B cell (primary cell): ENCODE measurements at regions not wholly inside any gene's neighbourhood (a gene's known extent, or its start where the extent isn't known, plus 50 kb on each side); places are given as distances from the start of the nearest gene placed in this dataset.

Experiments used
- ATAC-seq: fragments of 200-7000 bp; cut with Tn5 transposase; one replicate; pipeline ENCODE4 v1.10.0; 2021; ENCODE audit warnings: low read depth, mild to moderate bottlenecking, moderate number of reproducible peaks, moderate library complexity
- CTCF ChIA-PET: fragments of 350-600 bp; sonication (Branson Sonifier 250); formaldehyde crosslinking; loops from one replicate; lab custom pipeline; 2021; ENCODE audit warnings: antibody characterized with exemption, inconsistent platforms; lab: Charles Lee
- POLR2A ChIA-PET: fragments of 350-600 bp; sonication (Branson Sonifier 250); formaldehyde crosslinking; loops from one replicate; lab custom pipeline; 2021; ENCODE audit warnings: antibody characterized with exemption; lab: Charles Lee
- DNase-seq: peaks from one replicate; pipeline ENCODE4 v3.0.0; 2013
- H2AFZ ChIP-seq: 2 replicates; pipeline ENCODE4 v1.6.1; 2012; ENCODE audit warnings: mild to moderate bottlenecking, low read depth, low read length; ENCODE audit not compliant: insufficient read depth, poor library complexity, severe bottlenecking
- H3K27ac ChIP-seq, 2 donors: 1 replicate in 1 of 2; 2 replicates in 1 of 2; pipeline ENCODE4 v1.5.1; 2012 to 2013; ENCODE audit warnings: low read length in 2 of 2, mild to moderate bottlenecking in 2 of 2, moderate library complexity in 1 of 2
- H3K27me3 ChIP-seq, 4 experiments: fragments of 200-600 bp in 1 of 4; sonication (generic) in 1 of 4; replicated peaks in 1 of 4; 1 replicate in 2 of 4; 2 replicates in 2 of 4; pipeline versions ENCODE4 v1.6.1 to v1.7.0; 2013 to 2016; ENCODE audit warnings: low read length in 3 of 4, mild to moderate bottlenecking in 2 of 4, mixed read lengths in 1 of 4, moderate library complexity in 1 of 4; ENCODE audit not compliant: insufficient read depth in 4 of 4, control insufficient read depth in 3 of 4; ENCODE audit errors: control extremely low read depth in 1 of 4
- H3K36me3 ChIP-seq, 2 experiments: replicated peaks in 1 of 2; 1 replicate in 1 of 2; 2 replicates in 1 of 2; pipeline versions ENCODE4 v1.6.1 to v1.7.1; 2013; ENCODE audit warnings: low read length in 1 of 2; ENCODE audit not compliant: insufficient read depth in 2 of 2, control insufficient read depth in 1 of 2; ENCODE audit errors: control extremely low read depth in 1 of 2, extremely low read depth in 1 of 2
- H3K4me1 ChIP-seq, 2 donors: fragments of 200-600 bp in 1 of 2; sonication (generic) in 1 of 2; 1 replicate in 1 of 2; 2 replicates in 1 of 2; pipeline versions ENCODE4 v1.5.1 to v1.6.1; 2013 to 2017; ENCODE audit warnings: low read length in 2 of 2; ENCODE audit not compliant: control insufficient read depth in 2 of 2, insufficient read depth in 2 of 2
- H3K4me2 ChIP-seq: replicated peaks from 2 replicates; pipeline ENCODE3; 2012; ENCODE audit warnings: mild to moderate bottlenecking, low read depth, low read length; ENCODE audit not compliant: poor library complexity, severe bottlenecking
- H3K4me3 ChIP-seq, 5 experiments: fragments of 200-600 bp in 1 of 5; sonication (generic) in 1 of 5; 1 replicate in 3 of 5; 2 replicates in 2 of 5; pipeline versions ENCODE4 v1.5.1 to v1.7.0; 2011 to 2016; ENCODE audit warnings: low read length in 4 of 5, mild to moderate bottlenecking in 4 of 5, low read depth in 2 of 5, control low read depth in 1 of 5, moderate library complexity in 1 of 5; ENCODE audit not compliant: insufficient read depth in 1 of 5; ENCODE audit errors: control extremely low read depth in 1 of 5, extremely low read depth in 1 of 5
- H3K79me2 ChIP-seq: fragments of 200-600 bp; sonication (generic); one replicate; pipeline ENCODE4 v1.6.0; 2016; ENCODE audit warnings: low read length; ENCODE audit not compliant: control insufficient read depth, insufficient read depth
- H3K9ac ChIP-seq: fragments of 200-600 bp; sonication (generic); 2 replicates; pipeline ENCODE4 v1.6.1; 2017; ENCODE audit warnings: mild to moderate bottlenecking, low read length, moderate library complexity
- H3K9me3 ChIP-seq, 3 donors: one replicate each; pipeline versions ENCODE4 v1.6.1 to v1.7.1; 2013; ENCODE audit warnings: low read length in 2 of 3; ENCODE audit not compliant: control insufficient read depth in 2 of 3, insufficient read depth in 1 of 3; ENCODE audit errors: control extremely low read depth in 1 of 3
- H4K20me1 ChIP-seq: 2 replicates; pipeline ENCODE4 v1.6.0; 2012; ENCODE audit warnings: mild to moderate bottlenecking, low read length; ENCODE audit not compliant: insufficient read depth, control insufficient read depth, poor library complexity, severe bottlenecking
- H3K27ac Mint-ChIP-seq: one replicate; pipeline ENCODE4 v1.8.0; 2021; ENCODE audit warnings: mixed read lengths
- H3K27me3 Mint-ChIP-seq: one replicate; pipeline ENCODE4 v1.8.0; 2021; ENCODE audit warnings: mixed read lengths
- H3K4me1 Mint-ChIP-seq: one replicate; pipeline ENCODE4 v1.8.0; 2021; ENCODE audit warnings: mixed read lengths
- H3K4me3 Mint-ChIP-seq: one replicate; pipeline ENCODE4 v1.8.0; 2021; ENCODE audit warnings: mixed read lengths
- H3K9me3 Mint-ChIP-seq: one replicate; pipeline ENCODE4 v1.8.0; 2022; ENCODE audit warnings: mixed read lengths; ENCODE audit not compliant: insufficient read depth
- EZH2 ChIP-seq: IDR thresholded peaks from 2 replicates; pipeline ENCODE4 v1.6.1; 2012; ENCODE audit warnings: borderline replicate concordance, low read depth, mild to moderate bottlenecking, moderate library complexity, low read length; ENCODE audit not compliant: insufficient read depth, poor library complexity, severe bottlenecking
- WGBS: methylation state at CpG from one replicate; pipeline ENCODE4 v1.1.5; 2013; ENCODE audit warnings: missing lambda C conversion rate; ENCODE audit not compliant: insufficient coverage; 5-methylcytosine and 5-hydroxymethylcytosine counted together
- intact Hi-C: fragments of 100-400 bp; cut with micrococcal nuclease; formaldehyde crosslinking; loops from one replicate; pipeline ENCODE4 v1.10.0; 2022
- TF ChIP-seq, protein P1 (sequence below): fragments of 200-600 bp; IDR thresholded peaks from one replicate; pipeline ENCODE4 v1.8.0; 2022; ENCODE audit warnings: antibody characterized with exemption, mild to moderate bottlenecking

DNA sequence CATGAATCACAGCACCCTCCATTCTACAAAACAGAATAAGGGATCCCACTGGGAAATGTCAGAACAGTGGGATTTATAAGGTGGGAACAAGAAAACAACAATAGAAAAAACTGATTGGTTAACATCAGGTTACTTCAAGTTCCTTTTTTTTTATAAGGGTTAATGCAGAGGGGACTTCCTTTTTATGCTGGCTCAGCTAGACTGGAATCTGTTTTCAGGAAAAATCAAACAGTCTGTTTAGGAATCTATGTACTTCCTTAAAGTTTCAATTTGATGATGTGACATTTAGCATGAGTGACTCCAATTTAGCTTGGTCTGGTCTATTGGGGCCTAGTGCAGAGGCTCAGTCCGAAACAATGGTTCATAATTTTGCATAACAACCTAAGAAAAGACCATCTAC is 192.9 kb downstream of the ADGRA3 start:
- no peaks in the 10 kb centered on the region for H3K27me3 Mint-ChIP-seq

DNA sequence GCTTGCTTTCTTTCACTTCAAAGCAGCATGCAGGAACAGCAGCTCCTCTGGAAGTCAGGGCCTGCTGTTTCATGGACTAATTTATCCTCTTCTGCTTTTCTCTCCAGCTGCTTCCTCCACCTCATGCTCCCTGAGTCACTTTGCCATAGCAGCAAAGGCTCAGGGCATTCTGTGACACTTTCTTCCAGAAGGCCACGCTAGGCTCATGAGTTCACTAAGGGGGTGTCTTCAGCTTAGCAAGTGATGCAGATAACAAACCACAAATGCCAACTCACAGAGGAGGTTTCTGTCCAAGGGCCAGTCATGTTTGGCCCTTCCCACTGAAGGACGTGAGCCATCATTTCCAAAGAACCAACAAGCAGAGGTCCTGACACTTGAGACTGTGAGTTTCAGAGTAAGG is 200.2 kb downstream of the ADGRA3 start:
- no peaks in the 10 kb centered on the region for H3K9me3 Mint-ChIP-seq
- no peak overlapping the region for H3K4me3 Mint-ChIP-seq
- H3K4me1 Mint-ChIP-seq, result no peaks in the 10 kb centered on the region
- WGBS, result 11% methylated on average over 1 of the region's 2 CpGs
- H3K4me3 ChIP-seq, result no peak overlapping the region
- no peaks in the 10 kb centered on the region for H3K9me3 ChIP-seq
- H3K27ac ChIP-seq, result no peak overlapping the region
- no peak for DNase-seq
- intact Hi-C loops, result no loop called here
- H3K79me2 ChIP-seq, result no peaks in the 10 kb centered on the region
- no peak overlapping the region for H3K4me2 ChIP-seq
- H4K20me1 ChIP-seq, result no peaks in the 10 kb centered on the region
- H3K27me3 Mint-ChIP-seq, result no peaks in the 10 kb centered on the region
- no peak overlapping the region for H3K9ac ChIP-seq
- POLR2A ChIA-PET, result no interaction called here
- TF ChIP-seq EZH2, result no peak
- no peaks in the 10 kb centered on the region for H3K27me3 ChIP-seq
- H3K36me3 ChIP-seq, result no peaks in the 10 kb centered on the region
- no peak overlapping the region for H2AFZ ChIP-seq
- H3K27ac Mint-ChIP-seq, result no peak overlapping the region
- CTCF ChIA-PET, result no interaction called here
- no peaks in the 10 kb centered on the region for H3K4me1 ChIP-seq
- no peak for ATAC-seq

More for the DNA sequence above, 192.9 kb downstream of the ADGRA3 start:
- no peaks in the 10 kb centered on the region for H3K4me1 ChIP-seq
- H3K4me3 Mint-ChIP-seq, result no peak overlapping the region
- no peaks in the 10 kb centered on the region for H3K27me3 ChIP-seq
- POLR2A ChIA-PET, result no interaction called here
- no peaks in the 10 kb centered on the region for H3K36me3 ChIP-seq
- no peak for ATAC-seq
- H3K9me3 Mint-ChIP-seq, result peaks cover 2% of the 10 kb centered on the region
- no peak overlapping the region for H2AFZ ChIP-seq
- H3K4me1 Mint-ChIP-seq, result no peaks in the 10 kb centered on the region
- TF ChIP-seq, protein P1, sequence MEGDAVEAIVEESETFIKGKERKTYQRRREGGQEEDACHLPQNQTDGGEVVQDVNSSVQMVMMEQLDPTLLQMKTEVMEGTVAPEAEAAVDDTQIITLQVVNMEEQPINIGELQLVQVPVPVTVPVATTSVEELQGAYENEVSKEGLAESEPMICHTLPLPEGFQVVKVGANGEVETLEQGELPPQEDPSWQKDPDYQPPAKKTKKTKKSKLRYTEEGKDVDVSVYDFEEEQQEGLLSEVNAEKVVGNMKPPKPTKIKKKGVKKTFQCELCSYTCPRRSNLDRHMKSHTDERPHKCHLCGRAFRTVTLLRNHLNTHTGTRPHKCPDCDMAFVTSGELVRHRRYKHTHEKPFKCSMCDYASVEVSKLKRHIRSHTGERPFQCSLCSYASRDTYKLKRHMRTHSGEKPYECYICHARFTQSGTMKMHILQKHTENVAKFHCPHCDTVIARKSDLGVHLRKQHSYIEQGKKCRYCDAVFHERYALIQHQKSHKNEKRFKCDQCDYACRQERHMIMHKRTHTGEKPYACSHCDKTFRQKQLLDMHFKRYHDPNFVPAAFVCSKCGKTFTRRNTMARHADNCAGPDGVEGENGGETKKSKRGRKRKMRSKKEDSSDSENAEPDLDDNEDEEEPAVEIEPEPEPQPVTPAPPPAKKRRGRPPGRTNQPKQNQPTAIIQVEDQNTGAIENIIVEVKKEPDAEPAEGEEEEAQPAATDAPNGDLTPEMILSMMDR, result no peak
- CTCF ChIA-PET, result no interaction called here
- H3K79me2 ChIP-seq, result no peaks in the 10 kb centered on the region
- no peaks in the 10 kb centered on the region for H3K9me3 ChIP-seq
- intact Hi-C loops, result no loop called here
- no peak for DNase-seq
- no CpG with 5 or more reads among the region's 1 CpG for whole genome bisulfite sequencing
- H3K27ac ChIP-seq, result no peak overlapping the region
- no peak overlapping the region for H3K27ac Mint-ChIP-seq
- H3K9ac ChIP-seq, result no peak overlapping the region
- H3K4me3 ChIP-seq, result no peak overlapping the region
- H4K20me1 ChIP-seq, result no peaks in the 10 kb centered on the region
- H3K4me2 ChIP-seq, result no peak overlapping the region
